ENCODE measurements at regions not wholly inside any gene's neighbourhood (a gene's known extent, or its start where the extent isn't known, plus 50 kb on each side); places are given as distances from the start of the nearest gene placed in this dataset.

GRCh38 chr10:36351159-36351558, 709.1 kb upstream of the FZD8 start:
- DNase-seq = no peak

GRCh38 chr10:36349445-36350078, 707.5 kb upstream of the FZD8 start:
- DNase-seq = peak; percentile 93

- peak; percentile 39 for DNase-seq
These were observed 703.7 kb upstream of the FZD8 start for GRCh38 chr10:36345807-36346206.

- no peak for DNase-seq
These were observed 703.1 kb upstream of the FZD8 start for GRCh38 chr10:36345175-36345533.

GRCh38 chr10:36344240-36345174, 702.4 kb upstream of the FZD8 start:
- DNase-seq = peak; percentile 59

GRCh38 chr10:36342781-36343180, 700.7 kb upstream of the FZD8 start:
- no peak for DNase-seq

GRCh38 chr10:36341471-36341870, 699.4 kb upstream of the FZD8 start:
- DNase-seq = peak; percentile 28

GRCh38 chr10:36336315-36336714, 694.2 kb upstream of the FZD8 start:
- peak; percentile 81 for DNase-seq

- no peak for DNase-seq
These were observed 691.4 kb upstream of the FZD8 start for GRCh38 chr10:36333446-36333845.

- DNase-seq = no peak
These were observed 690.8 kb upstream of the FZD8 start for GRCh38 chr10:36332926-36333325.

- DNase-seq = no peak
These were observed 689.0 kb upstream of the FZD8 start for GRCh38 chr10:36331121-36331520.

GRCh38 chr10:36325815-36326214, 683.7 kb upstream of the FZD8 start:
- DNase-seq = no peak

- DNase-seq = no peak
These were observed 682.7 kb upstream of the FZD8 start for GRCh38 chr10:36324831-36325230.

GRCh38 chr10:36313142-36313541, 671.0 kb upstream of the FZD8 start:
- DNase-seq = no peak

- DNase-seq = no peak
These were observed 661.8 kb upstream of the FZD8 start for GRCh38 chr10:36303896-36304295.

GRCh38 chr10:36302086-36302485, 660.0 kb upstream of the FZD8 start:
- no peak for DNase-seq

- no peak for DNase-seq
These were observed 659.4 kb upstream of the FZD8 start for GRCh38 chr10:36301539-36301938.

- no peak for DNase-seq
These were observed 659.0 kb upstream of the FZD8 start for GRCh38 chr10:36301139-36301538.

- no peak for DNase-seq
These were observed 641.7 kb upstream of the FZD8 start for GRCh38 chr10:36283827-36284226.

GRCh38 chr10:36281831-36282331, 639.8 kb upstream of the FZD8 start:
- peak; percentile 61 for DNase-seq

GRCh38 chr10:36280890-36281499, 638.9 kb upstream of the FZD8 start:
- DNase-seq = no peak

- DNase-seq = peak; percentile 85
These were observed 638.2 kb upstream of the FZD8 start for GRCh38 chr10:36280321-36280741.

GRCh38 chr10:36278176-36278575, 636.1 kb upstream of the FZD8 start:
- no peak for DNase-seq

GRCh38 chr10:36277459-36277858, 635.4 kb upstream of the FZD8 start:
- DNase-seq = no peak
